Endometrium (tissue), 2 donors: ENCODE measurements at regions not wholly inside any gene's neighbourhood (a gene's known extent, or its start where the extent isn't known, plus 50 kb on each side); places are given as distances from the start of the nearest gene placed in this dataset.
"Not testable (repeated sequence)": the region's sequence is repeated elsewhere in the genome, so short reads cannot be mapped to it uniquely, and the experiment has no call there.

ENCODE experiments used
- FAIRE-seq: peaks from 2 replicates; lab custom pipeline; 2012; peaks lifted over from hg19 to GRCh38; lab: Jason Lieb, UNC
- donor health status: control.
- donor health status: control.

- FAIRE-seq, result peak; percentile 93
These were observed 280.5 kb downstream of the TLL1 start for GRCh38 chr4:166153548-166153947.

DNA sequence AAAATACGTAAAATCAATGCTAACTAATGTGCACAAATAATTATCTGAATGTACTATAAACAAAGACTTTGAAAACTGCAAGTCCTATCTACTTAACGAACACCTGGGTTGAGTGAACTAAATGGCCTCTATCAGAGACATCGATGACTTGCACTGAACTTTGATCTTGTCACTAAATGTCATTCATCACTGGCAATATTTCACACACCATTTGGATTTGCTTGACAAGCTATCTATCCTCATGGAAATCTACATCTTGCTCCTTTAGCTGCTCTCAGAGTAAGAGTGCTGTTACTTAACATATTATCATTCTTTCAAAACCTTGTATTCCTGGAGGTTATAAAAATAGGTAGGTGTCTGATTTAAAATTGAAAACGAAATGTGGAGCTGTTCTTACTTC lies 289.3 kb downstream of the TLL1 start:
- FAIRE-seq, result no peak

GRCh38 chr4:166165829-166166420 lies 292.9 kb downstream of the TLL1 start:
- peak; percentile 91 for FAIRE-seq

DNA sequence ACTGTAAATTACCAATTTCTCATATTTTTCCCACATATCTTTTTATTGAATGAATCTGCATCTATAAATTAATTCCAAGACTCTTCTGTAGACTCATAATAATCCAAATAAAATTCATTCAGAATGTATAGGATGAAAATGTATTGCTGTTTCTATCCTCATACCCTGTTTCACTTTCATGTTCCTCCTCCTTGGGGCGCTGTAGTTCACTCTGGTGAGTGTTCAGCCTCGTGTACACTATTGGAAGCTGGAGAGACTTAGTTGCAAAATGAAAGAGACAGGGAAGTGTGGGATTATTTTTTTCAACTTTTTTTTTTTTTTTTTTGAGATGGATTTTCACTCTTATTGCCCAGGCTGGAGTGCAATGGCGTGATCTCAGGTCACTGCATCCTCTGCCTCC lies 296.1 kb downstream of the TLL1 start:
- FAIRE-seq, result no peak

DNA sequence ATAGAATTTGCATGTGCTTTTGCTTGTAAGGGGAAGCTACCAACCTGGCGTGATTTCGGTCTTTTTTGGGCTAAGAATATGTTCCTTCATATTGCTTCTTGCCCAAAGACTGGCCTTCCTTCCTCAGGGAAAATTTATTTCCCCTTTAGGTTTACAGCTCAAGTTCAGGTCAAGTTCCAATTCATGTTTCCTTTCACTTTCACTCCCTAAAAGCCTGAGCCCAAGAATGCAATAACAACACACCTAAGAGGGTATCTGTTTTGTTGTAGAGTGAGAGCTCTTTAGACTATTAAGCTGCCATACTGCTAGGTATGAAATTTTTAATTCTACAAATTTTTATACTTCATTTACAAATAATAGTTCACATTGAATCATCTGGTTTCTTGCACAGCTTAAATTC lies 299.6 kb downstream of the TLL1 start:
- no peak for FAIRE-seq

DNA sequence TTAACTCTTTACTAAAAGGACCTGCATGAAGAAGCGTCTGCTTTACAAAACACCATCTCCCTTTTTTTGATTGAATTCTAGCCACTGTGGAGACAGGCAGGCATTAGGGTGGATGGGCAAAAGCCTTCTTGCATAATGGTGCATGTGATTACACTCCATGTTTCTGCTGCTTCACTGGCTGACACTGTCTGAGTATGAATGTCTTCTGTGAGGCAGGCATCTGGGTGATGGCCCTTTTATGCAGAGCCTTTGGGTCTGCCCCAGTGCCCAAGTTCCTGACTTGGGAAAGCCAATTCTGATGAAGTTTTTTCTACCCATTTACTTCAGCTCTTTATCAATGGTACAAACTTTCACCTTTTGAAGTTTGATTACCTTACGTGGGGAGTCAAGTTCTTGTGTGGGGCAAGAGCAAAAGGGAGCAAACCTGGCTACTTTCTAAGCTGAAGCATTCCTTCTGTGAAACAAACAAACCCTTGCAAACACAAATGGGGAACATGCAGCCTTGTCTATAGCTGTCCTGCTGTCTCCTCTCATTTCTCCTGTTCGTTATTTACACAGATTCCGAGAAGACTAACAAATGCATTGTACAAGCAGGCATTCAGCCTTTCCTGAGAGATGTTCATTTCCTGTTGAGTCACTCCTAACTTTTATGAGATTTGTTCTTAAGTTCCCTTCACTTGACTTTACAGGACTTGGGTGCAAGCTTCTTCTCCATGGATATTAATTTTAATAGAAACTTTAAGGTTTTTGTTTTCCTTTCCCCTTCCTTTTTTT lies 301.9 kb downstream of the TLL1 start:
- no peak for FAIRE-seq

- FAIRE-seq, result no peak
These were observed 309.1 kb downstream of the TLL1 start for GRCh38 chr4:166182145-166182544.

GRCh38 chr4:166195101-166195500 lies 322.1 kb downstream of the TLL1 start:
- FAIRE-seq, result no peak

- no peak for FAIRE-seq
These were observed 324.1 kb downstream of the TLL1 start for GRCh38 chr4:166197166-166197565.

DNA sequence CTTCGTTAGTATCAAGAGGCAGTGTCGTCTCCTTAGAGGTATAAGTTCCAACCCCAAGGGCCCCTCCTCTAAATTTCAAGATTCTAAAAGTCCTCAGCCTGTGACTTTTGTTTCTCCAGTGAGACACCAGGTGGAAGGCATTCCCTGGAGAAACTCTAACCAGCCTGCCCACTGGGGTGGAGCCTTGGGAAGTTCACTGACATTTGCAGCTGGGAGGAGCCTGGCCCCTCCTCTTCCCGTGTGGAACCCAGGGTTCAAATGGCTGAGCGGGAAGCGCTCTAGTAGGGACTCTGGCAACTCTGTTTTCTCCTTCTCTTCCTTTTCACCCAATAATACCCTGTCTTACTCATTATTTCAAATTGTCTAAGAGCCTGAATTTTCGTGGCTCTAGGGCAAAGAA lies 325.0 kb downstream of the TLL1 start:
- FAIRE-seq, result no peak

GRCh38 chr4:166198516-166199310 lies 325.7 kb downstream of the TLL1 start:
- no peak for FAIRE-seq

DNA sequence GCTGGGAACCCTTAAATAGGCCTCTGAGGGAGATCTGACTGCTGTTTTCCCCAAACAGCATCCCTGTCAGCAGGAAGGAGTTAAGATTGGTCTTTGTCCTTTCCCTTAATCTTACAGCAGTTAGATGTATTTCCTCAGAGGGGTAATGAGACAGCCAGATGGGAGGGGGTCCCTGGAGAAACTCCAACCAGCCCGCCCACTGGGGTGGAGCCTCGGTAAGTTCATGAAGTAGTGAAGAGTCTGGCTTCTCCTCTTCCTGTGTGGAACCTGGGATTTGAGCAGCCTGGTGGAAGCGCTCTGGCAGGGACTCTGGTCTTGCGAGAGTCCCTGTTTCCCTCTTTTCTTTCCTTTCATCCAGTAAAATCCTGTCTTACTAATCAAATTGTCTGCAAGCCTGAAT lies 330.0 kb downstream of the TLL1 start:
- no peak for FAIRE-seq

DNA sequence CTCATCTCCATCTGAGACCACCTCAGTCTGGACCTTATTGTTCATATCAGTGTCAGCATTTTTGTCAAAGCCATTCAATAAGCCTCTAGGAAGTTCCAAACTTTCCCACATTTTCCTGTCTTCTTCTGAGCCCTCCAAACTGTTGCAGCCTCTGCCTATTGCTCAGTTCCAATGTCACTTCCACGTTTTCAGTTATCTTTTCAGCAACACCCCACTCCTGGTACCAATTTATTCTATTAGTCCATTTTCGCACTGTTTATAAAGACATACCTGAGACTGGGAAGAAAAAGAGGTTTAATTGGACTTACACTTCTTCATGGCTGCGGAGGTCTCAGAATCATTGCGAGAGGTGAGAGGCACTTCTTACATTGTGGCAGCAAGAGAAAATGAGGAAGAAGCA lies 339.3 kb downstream of the TLL1 start:
- FAIRE-seq, result not testable (repeated sequence)

- FAIRE-seq, result no peak
These were observed 349.2 kb downstream of the TLL1 start for GRCh38 chr4:166222271-166222670.

DNA sequence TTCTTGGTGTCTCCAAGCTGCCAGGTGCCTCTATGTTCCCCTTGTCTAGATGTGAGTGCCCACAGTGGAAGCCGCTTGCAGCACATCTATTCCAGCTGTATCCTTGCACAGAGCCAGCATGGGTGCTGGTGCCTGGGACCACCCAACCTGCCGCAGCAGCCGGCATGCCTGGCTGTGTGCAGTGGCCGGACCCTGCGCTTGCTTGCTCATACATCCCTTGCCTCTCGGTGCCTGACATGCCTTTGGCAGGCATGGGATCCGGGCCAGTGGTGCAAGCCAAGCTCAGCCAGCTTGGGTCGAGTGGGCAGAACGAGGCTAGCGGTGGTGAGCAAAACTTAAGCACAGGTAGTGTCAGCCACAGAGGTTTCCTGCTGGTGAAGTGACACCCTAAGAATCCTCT lies 355.1 kb downstream of the TLL1 start:
- no peak for FAIRE-seq

- no peak for FAIRE-seq
These were observed 356.8 kb downstream of the TLL1 start for GRCh38 chr4:166229799-166230198.

DNA sequence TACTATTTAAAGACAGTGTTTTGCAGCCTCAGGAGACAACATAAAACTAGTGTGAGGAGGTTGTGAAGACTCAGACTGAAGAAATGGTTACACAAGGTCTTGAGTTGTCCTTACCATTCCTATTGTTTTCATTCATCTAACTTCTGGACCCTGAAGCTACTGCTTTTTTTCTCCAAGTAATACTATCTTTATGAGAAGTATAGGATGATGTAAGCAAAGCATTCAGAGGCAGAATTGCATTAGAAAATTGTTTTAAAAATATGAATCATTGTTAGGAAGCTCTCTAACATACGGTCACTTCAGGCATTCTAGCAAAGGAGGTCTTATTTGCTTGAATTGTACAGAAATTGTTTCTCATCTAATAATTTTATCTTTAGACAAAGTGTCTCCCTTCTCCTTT lies 357.8 kb downstream of the TLL1 start:
- no peak for FAIRE-seq

DNA sequence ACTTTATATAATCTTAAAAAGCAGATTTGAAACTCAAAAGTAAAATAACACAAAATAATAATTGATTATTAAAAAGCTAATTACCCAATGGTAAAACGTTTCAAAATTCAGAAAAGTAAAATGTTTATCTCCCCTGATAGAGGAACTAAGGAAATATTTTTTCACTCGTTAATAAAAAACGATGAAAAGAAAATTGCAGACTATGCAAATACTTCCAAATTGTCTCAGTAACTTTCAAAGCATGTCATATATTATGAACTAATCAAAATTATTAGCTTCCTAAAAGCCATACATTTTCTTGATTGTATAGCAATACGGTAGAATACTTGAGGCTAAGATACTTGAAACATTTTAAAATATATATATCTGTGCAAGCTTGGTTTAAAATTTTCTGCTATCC lies 366.3 kb downstream of the TLL1 start:
- no peak for FAIRE-seq

- FAIRE-seq, result no peak
These were observed 379.7 kb downstream of the TLL1 start for GRCh38 chr4:166252487-166253402.

GRCh38 chr4:166257276-166257675 lies 384.2 kb downstream of the TLL1 start:
- no peak for FAIRE-seq

GRCh38 chr4:166257891-166258290 lies 384.9 kb downstream of the TLL1 start:
- FAIRE-seq, result no peak

DNA sequence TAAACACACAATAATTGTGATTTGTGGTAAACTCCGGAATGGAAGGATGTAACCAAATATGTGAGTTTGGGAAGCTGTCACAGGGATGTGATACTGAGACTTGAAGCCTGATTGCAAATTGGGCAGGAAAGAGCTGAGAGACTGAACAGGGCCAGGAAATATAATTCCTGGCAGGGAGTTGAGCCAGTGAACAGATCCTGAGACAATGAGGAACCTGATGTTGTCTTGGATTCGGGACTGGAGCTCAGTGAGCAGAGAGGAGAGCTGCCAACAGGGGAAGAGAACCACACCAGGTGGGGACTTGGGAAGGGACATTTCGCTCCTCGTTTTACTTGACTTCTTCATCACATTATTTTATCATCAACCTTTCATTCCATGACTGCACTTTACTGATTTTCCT lies 386.0 kb downstream of the TLL1 start:
- FAIRE-seq, result no peak
